H54 (cell line): ENCODE measurements at regions not wholly inside any gene's neighbourhood (a gene's known extent, or its start where the extent isn't known, plus 50 kb on each side); places are given as distances from the start of the nearest gene placed in this dataset.
A peak's percentile ranks its signal among the peaks of the same experiment; 100 is the strongest.

ENCODE experiments used
- DNase-seq: peaks from one replicate; pipeline ENCODE4 v3.0.0; 2011; ENCODE audit warnings: low spot score, mixed read lengths; ENCODE audit not compliant: insufficient read length
- FAIRE-seq: peaks from 3 replicates; lab custom pipeline; 2011; peaks lifted over from hg19 to GRCh38; lab: Jason Lieb, UNC
- POLR2A ChIP-seq: IDR thresholded peaks from 2 replicates; pipeline ENCODE4 v1.6.1; 2011; ENCODE audit warnings: low read depth, mild to moderate bottlenecking, low read length

GRCh38 chr3:159453945-159454344 is 534.7 kb upstream of the IL12A start:
- FAIRE-seq (no peak), DNase-seq (no peak)
- TF ChIP-seq POLR2A: no peak

GRCh38 chr3:159455741-159456181 is 532.9 kb upstream of the IL12A start:
- no peak for TF ChIP-seq POLR2A
- FAIRE-seq: peak; percentile 70
- DNase-seq: no peak

GRCh38 chr3:159458010-159458409 is 530.6 kb upstream of the IL12A start:
- peak; percentile 54 for DNase-seq
- TF ChIP-seq POLR2A: no peak
- FAIRE-seq: peak; percentile 100

- FAIRE-seq: no peak
- TF ChIP-seq POLR2A: no peak
- DNase-seq: no peak
Observed at GRCh38 chr3:159458982-159459381, 529.7 kb upstream of the IL12A start.

- no peak for TF ChIP-seq POLR2A
- DNase-seq (no peak), FAIRE-seq (no peak)
Observed at GRCh38 chr3:159472611-159473010, 516.0 kb upstream of the IL12A start.

GRCh38 chr3:159473206-159473605 is 515.4 kb upstream of the IL12A start:
- no peak for FAIRE-seq

GRCh38 chr3:159480046-159480445 is 508.6 kb upstream of the IL12A start:
- FAIRE-seq (no peak), DNase-seq (no peak)
- no peak for TF ChIP-seq POLR2A

More at GRCh38 chr3:159473206-159473605, 515.4 kb upstream of the IL12A start:
- TF ChIP-seq POLR2A: no peak
- no peak for DNase-seq

GRCh38 chr3:159482241-159482993 is 506.2 kb upstream of the IL12A start:
- FAIRE-seq: peak; percentile 41
- no peak for DNase-seq
- TF ChIP-seq POLR2A: no peak

GRCh38 chr3:159482994-159483367 is 505.7 kb upstream of the IL12A start:
- FAIRE-seq (no peak), DNase-seq (no peak)
- no peak for TF ChIP-seq POLR2A

- no peak for TF ChIP-seq POLR2A
- no peak for DNase-seq
- peak; percentile 30 for FAIRE-seq
Observed at GRCh38 chr3:159486580-159486979, 502.1 kb upstream of the IL12A start.

- TF ChIP-seq POLR2A: no peak
- FAIRE-seq (no peak), DNase-seq (no peak)
Observed at GRCh38 chr3:159487304-159487703, 501.3 kb upstream of the IL12A start.

- DNase-seq: no peak
- no peak for TF ChIP-seq POLR2A
- no peak for FAIRE-seq
Observed at GRCh38 chr3:159488602-159489001, 500.0 kb upstream of the IL12A start.

GRCh38 chr3:159497361-159497760 is 491.3 kb upstream of the IL12A start:
- FAIRE-seq: no peak
- no peak for DNase-seq
- no peak for TF ChIP-seq POLR2A

GRCh38 chr3:159499031-159499793 is 489.4 kb upstream of the IL12A start:
- peak; percentile 91 for FAIRE-seq
- DNase-seq: peak; percentile 9
- no peak for TF ChIP-seq POLR2A

GRCh38 chr3:159501029-159501428 is 487.6 kb upstream of the IL12A start:
- TF ChIP-seq POLR2A: no peak
- DNase-seq (no peak), FAIRE-seq (no peak)
